22Rv1 (cell line): ENCODE measurements at regions not wholly inside any gene's neighbourhood (a gene's known extent, or its start where the extent isn't known, plus 50 kb on each side); places are given as distances from the start of the nearest gene placed in this dataset.

Source experiments
- CTCF ChIP-seq: fragments of 450-650 bp; IDR thresholded peaks from 2 replicates; pipeline ENCODE4 v1.5.1; 2017; ENCODE audit warnings: mild to moderate bottlenecking
- ZFX ChIP-seq: fragments of 450-650 bp; IDR thresholded peaks from 2 replicates; pipeline ENCODE4 v1.6.1; 2017; ENCODE audit warnings: antibody characterized with exemption, borderline replicate concordance

GRCh38 chr5:87155106-87155505, 112.6 kb upstream of the RASA1 start:
- TF ChIP-seq CTCF (no peak), ZFX (no peak)
